ENCODE measurements at regions not wholly inside any gene's neighbourhood (a gene's known extent, or its start where the extent isn't known, plus 50 kb on each side); places are given as distances from the start of the nearest gene placed in this dataset.
"Not testable (repeated sequence)": the region's sequence is repeated elsewhere in the genome, so short reads cannot be mapped to it uniquely, and the experiment has no call there.

- no peak overlapping the region for H3K4me3 ChIP-seq (ENCODE audit: control insufficient read depth, low read depth, low read length)
- TF ChIP-seq CTCF (IDR thresholded peaks at IDR 0.05; ENCODE audit: control insufficient read depth, insufficient read depth, low read depth, low read length, missing control alignments): no peak
- DNase-seq (ENCODE audit: low read depth): no peak
Observed at GRCh38 chr12:4193821-4194220, 79.7 kb upstream of the CCND2 start.

GRCh38 chr12:4191642-4192041 lies 81.9 kb upstream of the CCND2 start:
- no peak for DNase-seq (ENCODE audit: low read depth)
- no peak for TF ChIP-seq CTCF (IDR thresholded peaks at IDR 0.05; ENCODE audit: control insufficient read depth, insufficient read depth, low read depth, low read length, missing control alignments)

DNA sequence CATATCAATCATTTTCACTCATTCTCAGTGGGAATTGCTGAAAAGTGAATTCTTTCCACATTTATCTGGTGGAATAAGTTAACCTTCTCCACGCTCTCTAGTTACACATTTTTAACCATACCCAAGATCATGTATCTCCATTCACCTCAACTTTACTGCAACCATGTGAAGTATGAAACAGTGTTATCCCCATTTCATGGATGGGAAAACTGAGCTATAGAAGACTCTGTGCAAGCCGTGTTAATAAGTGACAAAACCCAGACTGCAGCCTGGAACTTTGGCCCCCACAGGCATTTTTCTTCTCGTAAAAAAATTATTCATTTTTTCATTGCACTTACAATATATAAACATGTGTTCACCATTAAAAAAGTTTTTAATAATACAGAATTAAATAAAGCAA lies 82.4 kb upstream of the CCND2 start:
- H3K4me3 ChIP-seq (ENCODE audit: control insufficient read depth, low read depth, low read length): no peak overlapping the region
- TF ChIP-seq CTCF (IDR thresholded peaks at IDR 0.05; ENCODE audit: control insufficient read depth, insufficient read depth, low read depth, low read length, missing control alignments): no peak
- no peak for DNase-seq (ENCODE audit: low read depth)

More at GRCh38 chr12:4191642-4192041, 81.9 kb upstream of the CCND2 start:
- no peak overlapping the region for H3K4me3 ChIP-seq (ENCODE audit: control insufficient read depth, low read depth, low read length)

GRCh38 chr12:4190366-4191063 lies 83.0 kb upstream of the CCND2 start:
- DNase-seq (ENCODE audit: low read depth): no peak
- no peak for TF ChIP-seq CTCF (IDR thresholded peaks at IDR 0.05; ENCODE audit: control insufficient read depth, insufficient read depth, low read depth, low read length, missing control alignments)
- no peak overlapping the region for H3K4me3 ChIP-seq (ENCODE audit: control insufficient read depth, low read depth, low read length)

DNA sequence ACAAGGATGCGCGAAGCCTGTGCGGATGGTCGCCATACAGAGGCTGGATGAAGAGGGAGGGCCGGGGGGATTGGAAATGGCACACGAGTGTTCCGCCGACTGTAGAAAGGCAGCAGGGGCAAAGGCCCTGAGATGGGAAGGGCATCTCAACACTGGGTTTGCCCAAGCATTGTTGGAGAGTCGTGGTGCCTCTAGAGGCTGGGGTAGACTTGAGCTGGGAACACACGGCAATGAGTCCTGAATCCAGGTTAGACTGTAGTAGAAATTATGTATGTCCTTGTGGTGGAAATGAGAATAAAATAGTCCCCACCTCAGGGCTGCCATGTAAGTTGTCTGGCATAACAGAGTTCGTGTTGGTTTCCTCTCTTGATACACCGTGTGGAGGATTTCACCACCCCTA lies 83.8 kb upstream of the CCND2 start:
- no peak for DNase-seq (ENCODE audit: low read depth)
- TF ChIP-seq CTCF (IDR thresholded peaks at IDR 0.05; ENCODE audit: control insufficient read depth, insufficient read depth, low read depth, low read length, missing control alignments): no peak

DNA sequence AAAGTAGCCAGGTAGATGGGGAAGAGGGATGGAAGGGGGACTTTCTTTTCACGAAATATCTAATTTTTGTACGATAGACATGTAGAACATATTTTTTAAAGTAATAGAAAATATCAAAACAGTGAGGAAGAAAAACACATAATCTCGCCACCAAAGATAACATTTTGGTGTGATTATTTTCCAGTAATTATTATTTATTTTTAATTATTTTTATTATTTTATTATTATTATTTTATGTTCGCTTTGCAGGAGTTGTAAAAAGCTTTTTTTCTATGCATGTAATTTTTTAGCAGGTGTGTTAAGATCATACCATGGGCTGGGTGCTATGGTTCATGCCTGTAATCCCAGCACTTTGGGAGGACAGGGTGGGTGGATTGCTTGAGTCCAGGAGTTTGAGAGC lies 85.6 kb upstream of the CCND2 start:
- H3K4me3 ChIP-seq (ENCODE audit: control insufficient read depth, low read depth, low read length): no peak overlapping the region
- DNase-seq (ENCODE audit: low read depth): no peak
- no peak for TF ChIP-seq CTCF (IDR thresholded peaks at IDR 0.05; ENCODE audit: control insufficient read depth, insufficient read depth, low read depth, low read length, missing control alignments)

More for the DNA sequence above, 83.8 kb upstream of the CCND2 start:
- H3K4me3 ChIP-seq (ENCODE audit: control insufficient read depth, low read depth, low read length): no peak overlapping the region

DNA sequence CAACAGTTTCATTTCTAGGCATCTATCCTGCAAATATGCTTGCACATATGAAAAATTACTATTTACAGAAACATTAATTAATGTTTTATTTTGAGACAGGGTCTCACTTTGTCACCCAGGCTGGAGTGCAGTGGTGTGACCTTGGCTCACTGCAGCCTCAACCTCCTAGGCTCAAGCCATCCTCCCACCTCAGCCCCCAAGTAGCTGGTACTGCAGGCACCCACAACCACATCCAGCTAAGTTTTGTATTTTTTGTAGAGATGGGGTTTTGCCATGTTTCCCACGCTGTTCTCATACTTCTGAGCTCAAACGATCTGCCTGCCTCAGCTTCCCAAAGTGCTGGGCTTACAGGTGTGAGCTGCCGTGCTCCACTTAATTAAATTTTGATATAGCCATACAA lies 86.2 kb upstream of the CCND2 start:
- not testable (repeated sequence) for H3K4me3 ChIP-seq (ENCODE audit: control insufficient read depth, low read depth, low read length); DNase-seq (ENCODE audit: low read depth)
